AG09309 (cell line): ENCODE measurements at regions not wholly inside any gene's neighbourhood (a gene's known extent, or its start where the extent isn't known, plus 50 kb on each side); places are given as distances from the start of the nearest gene placed in this dataset.

Experiments
- DNase-seq: peaks from one replicate; pipeline ENCODE4 v3.0.0-alpha.2; 2010; ENCODE audit warnings: low read depth
- H3K4me3 ChIP-seq: 2 replicates; pipeline ENCODE4 v1.5.1; 2011; ENCODE audit warnings: mild to moderate bottlenecking, low read depth, low read length, moderate library complexity; ENCODE audit not compliant: control insufficient read depth
- CTCF ChIP-seq: IDR thresholded peaks from 2 replicates; pipeline ENCODE4 v1.5.1; 2011; ENCODE audit warnings: mild to moderate bottlenecking, low read depth, low read length, inconsistent platforms; ENCODE audit not compliant: insufficient read depth, control insufficient read depth; ENCODE audit errors: missing control alignments

- no peak for DNase-seq
- TF ChIP-seq CTCF, result no peak
- H3K4me3 ChIP-seq, result no peak overlapping the region
These were observed 80.4 kb upstream of the ZCCHC2 start for GRCh38 chr18:62442391-62442790.

GRCh38 chr18:62445386-62445917 is 77.4 kb upstream of the ZCCHC2 start:
- TF ChIP-seq CTCF, result no peak
- no peak for DNase-seq
- no peak overlapping the region for H3K4me3 ChIP-seq

- no peak for DNase-seq
- H3K4me3 ChIP-seq, result no peak overlapping the region
- TF ChIP-seq CTCF, result no peak
These were observed 76.3 kb upstream of the ZCCHC2 start for GRCh38 chr18:62446511-62446910.

GRCh38 chr18:62447652-62448051 is 75.2 kb upstream of the ZCCHC2 start:
- DNase-seq, result no peak
- no peak for TF ChIP-seq CTCF
- no peak overlapping the region for H3K4me3 ChIP-seq

GRCh38 chr18:62448426-62448825 is 74.4 kb upstream of the ZCCHC2 start:
- no peak for DNase-seq
- TF ChIP-seq CTCF, result no peak
- H3K4me3 ChIP-seq, result no peak overlapping the region

GRCh38 chr18:62449490-62450104 is 73.2 kb upstream of the ZCCHC2 start:
- no peak for DNase-seq
- no peak for TF ChIP-seq CTCF
- no peak overlapping the region for H3K4me3 ChIP-seq
